ENCODE measurements at regions not wholly inside any gene's neighbourhood (a gene's known extent, or its start where the extent isn't known, plus 50 kb on each side); places are given as distances from the start of the nearest gene placed in this dataset.
A peak's percentile ranks its signal among the peaks of the same experiment; 100 is the strongest.

DNA sequence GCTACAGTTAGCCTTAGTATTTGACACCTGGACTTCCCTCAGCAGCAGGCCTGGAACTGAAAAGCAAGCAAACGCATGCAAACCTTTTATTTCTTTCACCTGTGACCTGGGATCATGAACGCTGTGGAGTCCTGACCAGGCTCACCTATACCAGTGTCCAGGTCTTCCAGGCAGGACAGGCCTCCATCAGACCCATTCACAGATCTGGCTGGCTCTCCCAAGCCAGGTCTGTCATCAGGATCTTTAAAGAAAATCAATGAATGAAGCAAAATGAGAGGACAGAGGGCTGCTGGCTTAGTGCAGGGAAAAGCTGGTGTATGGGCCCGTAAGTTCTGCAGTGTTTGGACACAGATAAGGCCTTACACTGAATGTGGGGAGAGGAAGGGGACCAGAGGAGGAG, 96.3 kb upstream of the CPEB4 start:
- in situ Hi-C loops (cut with HindIII; ENCODE audit: extremely low pct_ligation_motif_present, low pct_unique_long_range_greater_than_20kb) (no loop called here), intact Hi-C loops (cut with micrococcal nuclease; ENCODE audit: unreplicated experiment) (no loop called here)
- H3K27me3 ChIP-seq (ENCODE audit: control insufficient read depth in 1 of 2, insufficient read depth in 2 of 2, low read length in 2 of 2): no peaks in the 10 kb centered on the region
- no TSS peak for BruUV-seq (replicated peaks)
- H4K20me1 ChIP-seq (ENCODE audit: insufficient read depth, low read length): no peaks in the 10 kb centered on the region
- no peak overlapping the region for H3K4me3 ChIP-seq (replicated peaks in 1 of 3; ENCODE audit: insufficient read depth in 1 of 3, low read depth in 2 of 3, low read length in 3 of 3)
- DNase-seq (ENCODE audit: low spot score): no peak
- ATAC-seq: no peak
- no peaks in the 10 kb centered on the region for H3K36me3 ChIP-seq (replicated peaks in 1 of 2; ENCODE audit: control insufficient read depth in 1 of 2, insufficient read depth in 2 of 2, low read length in 2 of 2)
- no peak overlapping the region for H2AFZ ChIP-seq (ENCODE audit: low read length)
- CTCF ChIA-PET (ENCODE audit: low intra/inter-chr PET ratio, low total read pairs): no interaction called here
- H3K9ac ChIP-seq (ENCODE audit: insufficient read depth, low read depth, low read length): no peak overlapping the region
- WGBS (ENCODE audit: low lambda C conversion rate): 83% methylated on average over 3 of the region's 3 CpGs
- no peaks in the 10 kb centered on the region for H3K79me2 ChIP-seq (ENCODE audit: insufficient read depth, low read length)
- FAIRE-seq: no peak
- peak overlapping the region; percentile 42 for H3K27ac ChIP-seq (ENCODE audit: extremely low read length, insufficient read depth, low read length)
- H3K9me3 ChIP-seq (ENCODE audit: low read length): no peaks in the 10 kb centered on the region
- H3K4me2 ChIP-seq (ENCODE audit: low read depth, low read length): no peak overlapping the region
- H3K4me1 ChIP-seq (ENCODE audit: insufficient read depth, low read length): peaks cover 88% of the 10 kb centered on the region
- POLR2A ChIA-PET: interaction anchor here (0.7 to 1.7 kb wide), 2 partner anchors 96 to 175 kb away, joined by 3 to 4 read pairs; partner anchors contain the start of gene CPEB4
- TF ChIP-seq ZNF329 (CRISPR knock-in tag; IDR thresholded peaks at IDR 0.05; ENCODE audit: low read depth) (no peak), ZNF770 (CRISPR knock-in tag; IDR thresholded peaks at IDR 0.05) (no peak), ZNF44 (CRISPR knock-in tag; IDR thresholded peaks at IDR 0.05) (no peak), ZNF773 (CRISPR knock-in tag; IDR thresholded peaks at IDR 0.05; ENCODE audit: borderline replicate concordance) (no peak), SP4 (CRISPR knock-in tag; IDR thresholded peaks at IDR 0.05) (no peak), ZNF160 (CRISPR knock-in tag; IDR thresholded peaks at IDR 0.05) (no peak), HHEX (CRISPR knock-in tag; IDR thresholded peaks at IDR 0.05) (no peak), ARNT (IDR thresholded peaks at IDR 0.05) (no peak), TIGD3 (CRISPR knock-in tag; IDR thresholded peaks at IDR 0.05; ENCODE audit: borderline replicate concordance) (no peak), CBX1 (IDR thresholded peaks at IDR 0.05; ENCODE audit: low read depth) (no peak), ARID3A (IDR thresholded peaks at IDR 0.05; ENCODE audit: low read depth, low read length) (no peak)
- TF ChIP-seq, protein P1, sequence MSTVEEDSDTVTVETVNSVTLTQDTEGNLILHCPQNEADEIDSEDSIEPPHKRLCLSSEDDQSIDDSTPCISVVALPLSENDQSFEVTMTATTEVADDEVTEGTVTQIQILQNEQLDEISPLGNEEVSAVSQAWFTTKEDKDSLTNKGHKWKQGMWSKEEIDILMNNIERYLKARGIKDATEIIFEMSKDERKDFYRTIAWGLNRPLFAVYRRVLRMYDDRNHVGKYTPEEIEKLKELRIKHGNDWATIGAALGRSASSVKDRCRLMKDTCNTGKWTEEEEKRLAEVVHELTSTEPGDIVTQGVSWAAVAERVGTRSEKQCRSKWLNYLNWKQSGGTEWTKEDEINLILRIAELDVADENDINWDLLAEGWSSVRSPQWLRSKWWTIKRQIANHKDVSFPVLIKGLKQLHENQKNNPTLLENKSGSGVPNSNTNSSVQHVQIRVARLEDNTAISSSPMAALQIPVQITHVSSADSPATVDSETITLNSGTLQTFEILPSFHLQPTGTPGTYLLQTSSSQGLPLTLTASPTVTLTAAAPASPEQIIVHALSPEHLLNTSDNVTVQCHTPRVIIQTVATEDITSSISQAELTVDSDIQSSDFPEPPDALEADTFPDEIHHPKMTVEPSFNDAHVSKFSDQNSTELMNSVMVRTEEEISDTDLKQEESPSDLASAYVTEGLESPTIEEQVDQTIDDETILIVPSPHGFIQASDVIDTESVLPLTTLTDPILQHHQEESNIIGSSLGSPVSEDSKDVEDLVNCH (CRISPR knock-in tag; IDR thresholded peaks at IDR 0.05): no peak

Data from HepG2 (cell line).